Endothelial cell of umbilical vein (primary cell): ENCODE measurements at regions not wholly inside any gene's neighbourhood (a gene's known extent, or its start where the extent isn't known, plus 50 kb on each side); places are given as distances from the start of the nearest gene placed in this dataset.

Experiments used
- BruUV-seq: library from RNA; stranded (reverse); fragments of 400-500 nt; replicated peaks from 2 replicates; lab custom pipeline; 2021; lab: Mats Ljungman, UMichigan
- CTCF ChIA-PET: fragments of 300-600, 350-600 bp; sonication (Branson Sonifier 250); formaldehyde crosslinking; loops from one replicate; lab custom pipeline; 2021; ENCODE audit warnings: antibody characterized with exemption, inconsistent platforms; lab: Charles Lee
- POLR2A ChIA-PET: fragments of 300-600, 350-600 bp; sonication (Branson Sonifier 250); formaldehyde crosslinking; loops from one replicate; lab custom pipeline; 2021; ENCODE audit warnings: antibody characterized with exemption, inconsistent platforms; lab: Charles Lee
- DNase-seq: peaks from one replicate; pipeline ENCODE4 v3.0.0-alpha.2; 2011; ENCODE audit warnings: low read depth, low spot score
- FAIRE-seq: peaks from 2 replicates; lab custom pipeline; 2011; peaks lifted over from hg19 to GRCh38; lab: Jason Lieb, UNC
- H2AFZ ChIP-seq: 2 replicates; pipeline ENCODE4 v1.6.0; 2012; ENCODE audit warnings: low read depth, low read length, control low read depth, inconsistent platforms
- H3K27ac ChIP-seq: 2 replicates; pipeline ENCODE4 v1.5.1; 2011; ENCODE audit warnings: low read depth, mild to moderate bottlenecking, control low read depth, low read length, moderate library complexity; ENCODE audit not compliant: insufficient read depth
- H3K27me3 ChIP-seq, 2 experiments: 2 replicates each; pipeline versions ENCODE4 v1.6.0 to v1.6.1; 2011; ENCODE audit warnings: low read length in 2 of 2, mixed read lengths in 1 of 2; ENCODE audit not compliant: control insufficient read depth in 2 of 2, insufficient read depth in 2 of 2
- H3K36me3 ChIP-seq, 2 experiments: 2 replicates in 1 of 2; 3 replicates in 1 of 2; pipeline ENCODE4 v1.5.1; 2011; ENCODE audit warnings: low read length in 2 of 2, mild to moderate bottlenecking in 1 of 2, moderate library complexity in 1 of 2; ENCODE audit not compliant: control insufficient read depth in 2 of 2, insufficient read depth in 2 of 2; ENCODE audit errors: extremely low read depth in 1 of 2
- H3K4me1 ChIP-seq: 3 replicates; pipeline ENCODE4 v1.5.1; 2011; ENCODE audit warnings: mild to moderate bottlenecking, low read length; ENCODE audit not compliant: control insufficient read depth, insufficient read depth; ENCODE audit errors: extremely low read depth
- H3K4me2 ChIP-seq: 2 replicates; pipeline ENCODE4 v1.6.1; 2011; ENCODE audit warnings: low read length, control low read depth, mixed read lengths; ENCODE audit not compliant: insufficient read depth
- H3K4me3 ChIP-seq, 3 experiments: fragments of 200-600 bp in 1 of 3; sonication (generic), shearing (Covaris generic) in 1 of 3; replicated peaks in 1 of 3; 2 replicates each; pipeline ENCODE4 v1.5.1; 2011 to 2016; ENCODE audit warnings: control low read depth in 3 of 3, low read length in 3 of 3, mild to moderate bottlenecking in 2 of 3, inconsistent platforms in 1 of 3, low read depth in 1 of 3, moderate library complexity in 1 of 3; ENCODE audit not compliant: insufficient read depth in 1 of 3
- H3K79me2 ChIP-seq: 2 replicates; pipeline ENCODE4 v1.6.0; 2012; ENCODE audit warnings: low read length, inconsistent platforms; ENCODE audit not compliant: control insufficient read depth, insufficient read depth
- H3K9ac ChIP-seq: replicated peaks from 2 replicates; pipeline ENCODE3; 2011; ENCODE audit warnings: low read length, control low read depth; ENCODE audit not compliant: insufficient read depth; ENCODE audit errors: extremely low read depth
- H3K9me1 ChIP-seq: replicated peaks from 3 replicates; pipeline ENCODE4 v1.6.0; 2011; ENCODE audit warnings: mild to moderate bottlenecking, low read length; ENCODE audit not compliant: control insufficient read depth, insufficient read depth; ENCODE audit errors: extremely low read depth
- H3K9me3 ChIP-seq: replicated peaks from 2 replicates; pipeline ENCODE4 v1.5.1; 2012; ENCODE audit warnings: low read length, inconsistent platforms; ENCODE audit not compliant: control insufficient read depth, insufficient read depth
- H4K20me1 ChIP-seq: replicated peaks from 2 replicates; pipeline ENCODE3; 2011; ENCODE audit warnings: mild to moderate bottlenecking, low read length; ENCODE audit not compliant: control insufficient read depth, insufficient read depth; ENCODE audit errors: extremely low read depth
- EZH2 ChIP-seq: IDR thresholded peaks from 2 replicates; pipeline ENCODE4 v1.6.1; 2012; ENCODE audit warnings: borderline replicate concordance, low read depth, mild to moderate bottlenecking, moderate library complexity, low read length, inconsistent platforms; ENCODE audit not compliant: severe bottlenecking
- FOS ChIP-seq: IDR thresholded peaks from 2 replicates; pipeline ENCODE4 v1.6.1; 2011; ENCODE audit warnings: mild to moderate bottlenecking, low read length, moderate library complexity, borderline replicate concordance; ENCODE audit not compliant: insufficient read depth
- GATA2 ChIP-seq: IDR thresholded peaks from 2 replicates; pipeline ENCODE4 v1.7.0; 2011; ENCODE audit warnings: low read depth, mild to moderate bottlenecking, moderate library complexity, mixed read lengths, low read length; ENCODE audit not compliant: insufficient read length, insufficient read depth
- JUN ChIP-seq: IDR thresholded peaks from 2 replicates; pipeline ENCODE4 v1.6.1; 2011; ENCODE audit warnings: borderline replicate concordance, low read depth; ENCODE audit not compliant: insufficient read length, insufficient read depth
- MYC ChIP-seq: IDR thresholded peaks from one replicate; pipeline ENCODE4 v1.6.1; 2011; ENCODE audit warnings: mild to moderate bottlenecking, low read depth, low read length
- POLR2A ChIP-seq: IDR thresholded peaks from 2 replicates; pipeline ENCODE4 v1.6.1; 2012; ENCODE audit warnings: low read depth, mild to moderate bottlenecking, control low read depth, low read length
- POLR2AphosphoS5 ChIP-seq: IDR thresholded peaks from 2 replicates; pipeline ENCODE4 v1.6.1; 2012; ENCODE audit warnings: low read depth, mild to moderate bottlenecking, control low read depth, low read length, moderate library complexity; ENCODE audit not compliant: insufficient read depth
- dilution Hi-C: fragments of 300-500 bp; cut with MboI; formaldehyde crosslinking; loops from one replicate; pipeline ENCODE4 v1.15.0; 2019; ENCODE audit warnings: low sequenced_read_pairs; ENCODE audit not compliant: extremely low pct_ligation_motif_present
- intact Hi-C: fragments of 100-400 bp; cut with micrococcal nuclease; formaldehyde crosslinking; loops from one replicate; pipeline ENCODE4 v1.10.0; 2022
- TF ChIP-seq, protein P1 (sequence below): IDR thresholded peaks from 2 replicates; pipeline ENCODE4 v1.6.1; 2011; ENCODE audit not compliant: insufficient read depth, insufficient read length
- TF ChIP-seq, protein P2 (sequence below), 2 donors: IDR thresholded peaks; 1 replicate in 1 of 2; 2 replicates in 1 of 2; pipeline ENCODE4 v1.5.1; 2011; ENCODE audit warnings: low read length in 2 of 2, mild to moderate bottlenecking in 2 of 2, moderate library complexity in 2 of 2, control low read depth in 1 of 2, inconsistent platforms in 1 of 2, low read depth in 1 of 2; ENCODE audit not compliant: insufficient read depth in 1 of 2; ENCODE audit errors: extremely low read depth in 1 of 2

DNA sequence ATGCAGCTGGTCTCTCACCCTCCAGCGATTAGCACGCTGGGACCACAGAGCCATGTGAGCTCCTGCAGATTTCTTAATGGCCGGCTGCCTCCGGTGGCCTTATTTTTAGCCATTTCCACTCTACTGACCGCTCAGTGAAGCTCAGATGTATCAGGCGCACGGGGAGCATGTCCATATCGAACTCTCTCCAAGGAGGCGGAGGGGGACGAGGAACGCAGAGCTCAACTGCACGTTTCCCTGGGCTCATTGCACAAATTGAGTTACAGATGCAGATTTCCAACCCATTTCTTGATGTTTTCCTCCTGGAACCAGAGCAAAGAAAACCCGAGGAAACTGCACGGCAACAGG lies 207.1 kb downstream of the CTTN start:
- POLR2A ChIA-PET = no interaction called here
- TF ChIP-seq GATA2 = no peak
- TF ChIP-seq EZH2 = no peak
- TF ChIP-seq POLR2A = no peak
- no peak for TF ChIP-seq POLR2AphosphoS5
- no peak for TF ChIP-seq JUN
- TF ChIP-seq, protein P1, sequence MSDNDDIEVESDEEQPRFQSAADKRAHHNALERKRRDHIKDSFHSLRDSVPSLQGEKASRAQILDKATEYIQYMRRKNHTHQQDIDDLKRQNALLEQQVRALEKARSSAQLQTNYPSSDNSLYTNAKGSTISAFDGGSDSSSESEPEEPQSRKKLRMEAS = no peak
- no peak for TF ChIP-seq FOS
- TF ChIP-seq, protein P2, sequence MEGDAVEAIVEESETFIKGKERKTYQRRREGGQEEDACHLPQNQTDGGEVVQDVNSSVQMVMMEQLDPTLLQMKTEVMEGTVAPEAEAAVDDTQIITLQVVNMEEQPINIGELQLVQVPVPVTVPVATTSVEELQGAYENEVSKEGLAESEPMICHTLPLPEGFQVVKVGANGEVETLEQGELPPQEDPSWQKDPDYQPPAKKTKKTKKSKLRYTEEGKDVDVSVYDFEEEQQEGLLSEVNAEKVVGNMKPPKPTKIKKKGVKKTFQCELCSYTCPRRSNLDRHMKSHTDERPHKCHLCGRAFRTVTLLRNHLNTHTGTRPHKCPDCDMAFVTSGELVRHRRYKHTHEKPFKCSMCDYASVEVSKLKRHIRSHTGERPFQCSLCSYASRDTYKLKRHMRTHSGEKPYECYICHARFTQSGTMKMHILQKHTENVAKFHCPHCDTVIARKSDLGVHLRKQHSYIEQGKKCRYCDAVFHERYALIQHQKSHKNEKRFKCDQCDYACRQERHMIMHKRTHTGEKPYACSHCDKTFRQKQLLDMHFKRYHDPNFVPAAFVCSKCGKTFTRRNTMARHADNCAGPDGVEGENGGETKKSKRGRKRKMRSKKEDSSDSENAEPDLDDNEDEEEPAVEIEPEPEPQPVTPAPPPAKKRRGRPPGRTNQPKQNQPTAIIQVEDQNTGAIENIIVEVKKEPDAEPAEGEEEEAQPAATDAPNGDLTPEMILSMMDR (IDR thresholded peaks at IDR 0.05; ENCODE audit: extremely low read depth in 1 of 2, insufficient read depth in 1 of 2, low read depth in 1 of 2, low read length in 2 of 2) = no peak
- no peak for TF ChIP-seq MYC
- no peaks in the 10 kb centered on the region for H3K4me1 ChIP-seq
- no peaks in the 10 kb centered on the region for H3K9me3 ChIP-seq
- dilution Hi-C loops (no loop called here), intact Hi-C loops (no loop called here)
- no peaks in the 10 kb centered on the region for H3K79me2 ChIP-seq
- H4K20me1 ChIP-seq = no peaks in the 10 kb centered on the region
- no peak for FAIRE-seq
- no peaks in the 10 kb centered on the region for H3K27me3 ChIP-seq
- no peak overlapping the region for H3K27ac ChIP-seq
- DNase-seq = no peak
- no TSS peak for BruUV-seq
- H3K9ac ChIP-seq = no peak overlapping the region
- CTCF ChIA-PET = no interaction called here
- H3K9me1 ChIP-seq = no peaks in the 10 kb centered on the region
- no peak overlapping the region for H3K4me2 ChIP-seq
- no peak overlapping the region for H2AFZ ChIP-seq
- no peak overlapping the region for H3K4me3 ChIP-seq
- no peaks in the 10 kb centered on the region for H3K36me3 ChIP-seq
